Fibroblast of lung (primary cell): ENCODE measurements at regions not wholly inside any gene's neighbourhood (a gene's known extent, or its start where the extent isn't known, plus 50 kb on each side); places are given as distances from the start of the nearest gene placed in this dataset.

ENCODE experiments used
- DNase-seq, 2 donors: peaks; one replicate each; pipeline versions ENCODE4 v3.0.0 to v3.0.0-alpha.2; 2010; ENCODE audit warnings: low read depth in 2 of 2
- H2AFZ ChIP-seq: 2 replicates; pipeline ENCODE4 v1.5.1; 2012; ENCODE audit warnings: low read length, control low read depth, inconsistent platforms
- H3K27ac ChIP-seq: 2 replicates; pipeline ENCODE4 v1.5.1; 2011; ENCODE audit warnings: low read length, control low read depth; ENCODE audit not compliant: insufficient read depth
- H3K27me3 ChIP-seq: 2 replicates; pipeline ENCODE4 v1.5.1; 2011; ENCODE audit warnings: mild to moderate bottlenecking, low read length; ENCODE audit not compliant: control insufficient read depth, insufficient read depth
- H3K36me3 ChIP-seq: 2 replicates; pipeline ENCODE4 v1.5.1; 2011; ENCODE audit warnings: low read length; ENCODE audit not compliant: control insufficient read depth, insufficient read depth
- H3K4me1 ChIP-seq: 2 replicates; pipeline ENCODE4 v1.5.1; 2011; ENCODE audit warnings: low read length; ENCODE audit not compliant: control insufficient read depth, insufficient read depth; ENCODE audit errors: extremely low read depth
- H3K4me2 ChIP-seq: 2 replicates; pipeline ENCODE4 v1.5.1; 2011; ENCODE audit warnings: low read length, control low read depth; ENCODE audit not compliant: insufficient read depth; ENCODE audit errors: extremely low read depth
- H3K4me3 ChIP-seq, 4 experiments: fragments of 200-600 bp in 1 of 4; sonication (generic) in 1 of 4; replicated peaks in 1 of 4; 2 replicates each; pipeline ENCODE4 v1.5.1; 2011 to 2016; ENCODE audit warnings: low read length in 4 of 4, low read depth in 3 of 4, mild to moderate bottlenecking in 3 of 4, control low read depth in 2 of 4, inconsistent platforms in 1 of 4, mixed read lengths in 1 of 4; ENCODE audit not compliant: insufficient read depth in 1 of 4; ENCODE audit errors: control extremely low read depth in 1 of 4
- H3K79me2 ChIP-seq: 2 replicates; pipeline ENCODE4 v1.5.1; 2012; ENCODE audit warnings: mild to moderate bottlenecking, low read length, inconsistent platforms; ENCODE audit not compliant: control insufficient read depth, insufficient read depth
- H3K9ac ChIP-seq: 2 replicates; pipeline ENCODE4 v1.5.1; 2011; ENCODE audit warnings: mild to moderate bottlenecking, low read length, control low read depth; ENCODE audit not compliant: insufficient read depth
- H3K9me3 ChIP-seq: 2 replicates; pipeline ENCODE4 v1.5.1; 2012; ENCODE audit warnings: low read depth, low read length; ENCODE audit not compliant: control insufficient read depth, insufficient read depth
- H4K20me1 ChIP-seq: 2 replicates; pipeline ENCODE4 v1.5.1; 2011; ENCODE audit warnings: low read length; ENCODE audit not compliant: control insufficient read depth, insufficient read depth; ENCODE audit errors: extremely low read depth
- EZH2 ChIP-seq: IDR thresholded peaks from 2 replicates; pipeline ENCODE4 v1.5.1; 2012; ENCODE audit warnings: low read length, control low read depth, mild to moderate bottlenecking; ENCODE audit errors: missing control alignments
- TF ChIP-seq, protein P1 (sequence below), 2 donors: IDR thresholded peaks in 1 of 2; conservative IDR thresholded peaks in 1 of 2; 1 replicate in 1 of 2; 2 replicates in 1 of 2; pipeline ENCODE4 v1.5.1; 2011 to 2012; ENCODE audit warnings: low read length in 2 of 2, control low read depth in 1 of 2, inconsistent platforms in 1 of 2, low read depth in 1 of 2, mild to moderate bottlenecking in 1 of 2

DNA sequence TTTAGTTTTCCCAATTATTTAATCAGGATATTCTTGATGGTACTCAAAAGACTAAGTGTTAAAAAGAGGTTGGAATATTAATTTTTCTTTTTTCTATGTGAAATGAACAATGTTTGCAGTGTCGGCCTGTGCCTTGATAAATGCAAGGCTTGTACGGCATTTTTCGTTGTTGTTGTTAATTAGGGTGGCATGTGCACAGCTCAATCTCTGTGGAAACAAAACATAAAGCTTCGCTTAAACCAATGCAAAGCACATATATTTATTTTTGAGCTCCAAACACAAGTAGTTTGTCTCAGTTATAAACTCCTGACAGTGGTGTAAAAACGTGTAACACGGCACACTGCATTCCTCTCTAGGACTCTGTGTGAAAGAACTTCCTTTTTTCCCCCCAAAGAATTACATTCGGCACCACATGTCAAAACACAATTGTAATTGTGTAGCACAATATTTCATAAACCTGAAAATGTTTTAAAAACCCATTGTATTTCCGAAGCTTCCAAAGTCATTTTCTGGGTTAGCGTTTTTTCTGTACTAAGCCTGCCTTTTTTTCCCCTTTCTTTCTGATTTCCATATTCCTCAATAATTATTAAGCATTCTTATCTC is 498.0 kb downstream of the VRK1 start:
- no peaks in the 10 kb centered on the region for H3K4me1 ChIP-seq
- no peaks in the 10 kb centered on the region for H3K27me3 ChIP-seq
- H3K9ac ChIP-seq, result no peak overlapping the region
- TF ChIP-seq EZH2, result no peak
- TF ChIP-seq, protein P1, sequence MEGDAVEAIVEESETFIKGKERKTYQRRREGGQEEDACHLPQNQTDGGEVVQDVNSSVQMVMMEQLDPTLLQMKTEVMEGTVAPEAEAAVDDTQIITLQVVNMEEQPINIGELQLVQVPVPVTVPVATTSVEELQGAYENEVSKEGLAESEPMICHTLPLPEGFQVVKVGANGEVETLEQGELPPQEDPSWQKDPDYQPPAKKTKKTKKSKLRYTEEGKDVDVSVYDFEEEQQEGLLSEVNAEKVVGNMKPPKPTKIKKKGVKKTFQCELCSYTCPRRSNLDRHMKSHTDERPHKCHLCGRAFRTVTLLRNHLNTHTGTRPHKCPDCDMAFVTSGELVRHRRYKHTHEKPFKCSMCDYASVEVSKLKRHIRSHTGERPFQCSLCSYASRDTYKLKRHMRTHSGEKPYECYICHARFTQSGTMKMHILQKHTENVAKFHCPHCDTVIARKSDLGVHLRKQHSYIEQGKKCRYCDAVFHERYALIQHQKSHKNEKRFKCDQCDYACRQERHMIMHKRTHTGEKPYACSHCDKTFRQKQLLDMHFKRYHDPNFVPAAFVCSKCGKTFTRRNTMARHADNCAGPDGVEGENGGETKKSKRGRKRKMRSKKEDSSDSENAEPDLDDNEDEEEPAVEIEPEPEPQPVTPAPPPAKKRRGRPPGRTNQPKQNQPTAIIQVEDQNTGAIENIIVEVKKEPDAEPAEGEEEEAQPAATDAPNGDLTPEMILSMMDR (conservative IDR thresholded peaks at IDR 0.05 in 1 of 2, IDR thresholded peaks at IDR 0.05 in 1 of 2; ENCODE audit: low read depth in 1 of 2, low read length in 2 of 2), result no peak
- no peaks in the 10 kb centered on the region for H3K9me3 ChIP-seq
- H4K20me1 ChIP-seq, result no peaks in the 10 kb centered on the region
- H3K79me2 ChIP-seq, result no peaks in the 10 kb centered on the region
- DNase-seq, result no peak
- no peak overlapping the region for H3K4me2 ChIP-seq
- H3K27ac ChIP-seq, result no peak overlapping the region
- H3K4me3 ChIP-seq, result no peak overlapping the region
- H3K36me3 ChIP-seq, result no peaks in the 10 kb centered on the region
- no peak overlapping the region for H2AFZ ChIP-seq

DNA sequence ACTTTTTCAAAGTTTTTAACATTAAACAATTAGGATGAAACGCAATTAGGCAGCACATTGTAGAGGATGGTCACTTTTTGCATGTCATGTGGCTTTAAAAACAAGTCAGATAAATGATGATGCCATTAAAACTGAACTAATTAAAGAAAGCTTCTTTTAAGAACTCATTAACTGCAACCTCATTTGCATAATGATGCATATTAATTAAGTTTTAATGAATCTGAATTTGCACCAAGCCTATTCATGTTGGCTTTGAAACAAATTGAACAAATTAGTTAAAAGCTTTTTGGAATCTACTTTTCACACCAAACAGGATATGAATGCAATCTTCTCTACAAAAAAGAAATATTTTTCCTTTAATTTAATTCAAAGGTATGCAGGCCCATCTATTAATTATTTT is 499.0 kb downstream of the VRK1 start:
- H3K27ac ChIP-seq, result no peak overlapping the region
- no peaks in the 10 kb centered on the region for H3K4me1 ChIP-seq
- H3K4me2 ChIP-seq, result no peak overlapping the region
- no peaks in the 10 kb centered on the region for H3K9me3 ChIP-seq
- H3K79me2 ChIP-seq, result no peaks in the 10 kb centered on the region
- no peak overlapping the region for H3K9ac ChIP-seq
- no peaks in the 10 kb centered on the region for H3K27me3 ChIP-seq
- no peak overlapping the region for H2AFZ ChIP-seq
- H3K4me3 ChIP-seq, result no peak overlapping the region
- TF ChIP-seq, protein P1 (conservative IDR thresholded peaks at IDR 0.05 in 1 of 2, IDR thresholded peaks at IDR 0.05 in 1 of 2; ENCODE audit: low read depth in 1 of 2, low read length in 2 of 2), result no peak
- TF ChIP-seq EZH2, result no peak
- no peaks in the 10 kb centered on the region for H4K20me1 ChIP-seq
- no peaks in the 10 kb centered on the region for H3K36me3 ChIP-seq
- DNase-seq, result no peak

DNA sequence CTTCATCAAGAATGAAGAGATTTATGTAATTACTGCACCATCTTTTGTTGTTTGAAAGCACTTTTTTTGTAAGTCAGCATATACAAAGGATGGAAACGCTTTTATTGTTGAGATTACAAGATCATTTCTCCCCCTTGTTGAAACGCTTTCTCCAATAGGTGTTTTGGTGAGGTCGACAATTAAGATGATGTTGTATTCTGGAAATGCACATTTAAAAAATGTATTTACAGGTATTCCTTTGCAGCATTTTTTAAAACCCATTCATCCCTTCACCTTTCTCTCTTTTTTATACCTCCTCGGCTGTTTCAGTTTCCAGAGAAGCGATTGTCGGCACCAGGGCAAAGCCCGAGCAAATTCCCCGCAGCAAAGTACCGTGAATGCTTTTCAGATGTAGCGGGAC is 499.9 kb downstream of the VRK1 start:
- Histone ChIP-seq H3K4me3 (no peak overlapping the region), H3K36me3 (no peaks in the 10 kb centered on the region), H3K79me2 (no peaks in the 10 kb centered on the region)

More for the DNA sequence above, 499.9 kb downstream of the VRK1 start:
- H3K27ac ChIP-seq, result no peak overlapping the region
- DNase-seq, result no peak
- no peaks in the 10 kb centered on the region for H3K4me1 ChIP-seq
- no peak overlapping the region for H3K4me2 ChIP-seq
- no peaks in the 10 kb centered on the region for H3K27me3 ChIP-seq
- no peak overlapping the region for H3K9ac ChIP-seq
- no peaks in the 10 kb centered on the region for H4K20me1 ChIP-seq
- H2AFZ ChIP-seq, result no peak overlapping the region
- H3K9me3 ChIP-seq, result no peaks in the 10 kb centered on the region
- TF ChIP-seq, protein P1 (conservative IDR thresholded peaks at IDR 0.05 in 1 of 2, IDR thresholded peaks at IDR 0.05 in 1 of 2; ENCODE audit: low read depth in 1 of 2, low read length in 2 of 2), result no peak
- TF ChIP-seq EZH2, result no peak
